Activated T-cell treated with anti-CD3 and anti-CD28 coated beads for 1 hour (primary cell): ENCODE measurements at regions not wholly inside any gene's neighbourhood (a gene's known extent, or its start where the extent isn't known, plus 50 kb on each side); places are given as distances from the start of the nearest gene placed in this dataset.

ENCODE experiments used
- DNase-seq: peaks from one replicate; pipeline ENCODE4 v3.0.0-alpha.2; 2020; ENCODE audit warnings: low read depth

DNA sequence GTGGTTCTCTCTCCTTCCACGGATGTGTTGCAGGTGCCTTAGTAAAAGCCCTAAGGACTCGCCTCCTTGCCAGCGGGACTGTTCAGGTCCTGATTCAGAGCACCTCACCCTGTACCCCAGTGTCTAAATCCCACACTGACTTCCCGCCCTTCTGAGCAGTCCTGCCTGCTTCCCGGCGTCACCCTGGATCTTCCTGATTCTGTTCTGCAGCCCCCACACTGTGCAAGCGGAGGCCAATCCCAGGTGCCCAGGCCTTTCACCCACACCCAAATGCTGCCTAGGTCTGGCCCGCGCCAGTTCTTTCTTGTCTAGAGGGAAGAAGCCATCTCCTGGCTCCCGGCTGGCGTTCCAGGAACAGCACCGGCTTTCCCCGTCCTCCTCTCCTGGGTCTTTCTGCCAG is 95.9 kb upstream of the GALNT2 start:
- DNase-seq = no peak

DNA sequence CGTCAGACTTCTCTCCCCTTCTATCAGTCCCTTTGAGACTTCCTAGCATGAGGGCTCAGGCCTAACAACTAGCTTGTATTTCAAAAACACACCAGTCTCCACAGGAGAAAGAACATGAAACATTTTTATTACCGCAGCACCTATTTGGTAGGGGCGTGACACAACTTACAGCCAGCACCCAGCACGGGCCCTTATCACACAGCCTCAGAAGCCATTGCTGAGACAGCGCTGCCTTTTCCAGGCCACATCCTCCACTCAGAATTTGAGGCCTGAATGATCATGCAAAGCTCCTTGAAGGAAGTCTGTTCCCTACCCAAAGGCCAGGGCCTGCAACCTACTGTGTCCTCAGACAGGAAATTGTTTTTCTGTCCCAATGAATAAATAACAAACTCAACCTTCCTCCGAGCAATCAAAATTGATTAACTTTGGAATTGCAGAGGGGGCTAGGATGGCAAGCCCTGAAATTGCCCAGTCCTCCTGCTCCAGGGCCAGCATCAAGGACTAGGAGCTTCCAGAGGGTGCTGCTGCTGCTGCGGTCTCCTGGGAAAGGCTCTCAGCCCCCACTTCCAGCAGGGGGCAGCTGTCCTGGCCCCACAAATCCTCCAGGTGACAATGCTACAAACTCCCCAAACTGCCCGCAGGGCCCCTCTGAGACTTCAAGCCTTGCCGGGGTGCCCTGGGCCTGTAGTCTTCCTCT is 94.3 kb upstream of the GALNT2 start:
- DNase-seq = no peak

DNA sequence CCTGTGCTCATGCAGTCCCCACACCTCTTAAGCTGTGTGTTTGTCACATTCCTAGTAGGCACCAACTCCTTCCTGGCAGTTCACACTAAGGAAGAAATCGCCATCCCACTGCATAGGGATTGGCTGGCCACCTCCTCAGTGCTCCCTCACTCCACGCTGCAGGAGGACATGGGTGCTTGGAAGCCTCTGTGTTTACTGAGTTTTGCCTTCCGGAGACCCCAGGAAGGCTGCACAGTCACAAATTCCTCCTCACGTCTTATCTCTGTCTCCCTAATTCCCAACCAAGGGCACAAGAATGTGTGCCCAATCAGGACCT is 93.8 kb upstream of the GALNT2 start:
- no peak for DNase-seq

- no peak for DNase-seq
Measured at GRCh38 chr1:229975047-229975446, 92.0 kb upstream of the GALNT2 start.

- no peak for DNase-seq
Measured at GRCh38 chr1:229980009-229980408, 87.0 kb upstream of the GALNT2 start.

DNA sequence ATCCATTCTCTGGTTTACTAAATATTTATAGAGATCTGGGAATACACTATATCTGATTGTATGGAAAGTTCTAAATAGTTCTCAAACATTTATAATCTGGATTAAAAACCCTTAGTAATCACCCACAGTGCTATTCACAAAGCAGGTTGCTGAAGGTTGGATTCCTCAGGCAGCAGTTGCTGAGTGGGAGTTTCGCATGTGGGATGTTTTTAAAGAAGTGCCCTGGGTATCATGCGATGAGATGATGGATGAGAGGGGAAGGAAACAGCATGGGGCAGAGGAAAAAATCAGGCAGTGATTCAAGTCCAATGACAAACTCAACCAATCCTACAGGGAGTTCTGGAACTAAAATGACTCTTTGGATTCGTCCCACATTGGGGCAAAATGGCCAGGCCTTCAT is 85.3 kb upstream of the GALNT2 start:
- no peak for DNase-seq

GRCh38 chr1:229984310-229984991 is 82.6 kb upstream of the GALNT2 start:
- no peak for DNase-seq

- DNase-seq = no peak
Measured at GRCh38 chr1:229984992-229985612, 81.9 kb upstream of the GALNT2 start.

GRCh38 chr1:229985613-229986010 is 81.4 kb upstream of the GALNT2 start:
- no peak for DNase-seq

- no peak for DNase-seq
Measured at GRCh38 chr1:229986737-229987337, 80.2 kb upstream of the GALNT2 start.

GRCh38 chr1:229987953-229988352 is 79.1 kb upstream of the GALNT2 start:
- no peak for DNase-seq

DNA sequence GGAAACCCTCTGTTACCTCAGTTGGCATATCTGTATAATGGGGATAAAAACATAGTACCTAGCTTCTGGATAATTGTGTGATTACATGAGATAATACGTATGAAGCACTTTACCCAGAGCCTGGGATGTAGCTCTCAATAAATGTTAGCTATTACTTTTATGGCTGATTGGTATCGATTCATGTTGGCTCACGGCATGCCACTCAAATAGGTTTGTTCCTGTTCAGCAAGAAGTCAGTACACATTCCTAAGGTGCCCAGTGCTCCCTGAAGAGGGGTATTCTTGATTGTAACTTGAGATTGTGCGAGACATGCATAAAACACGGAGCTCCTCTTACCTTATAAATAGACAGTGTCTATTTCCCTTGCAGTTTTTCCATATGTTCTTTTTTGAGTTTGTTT is 78.5 kb upstream of the GALNT2 start:
- DNase-seq = no peak

- DNase-seq = no peak
Measured at GRCh38 chr1:229989591-229990248, 77.3 kb upstream of the GALNT2 start.

DNA sequence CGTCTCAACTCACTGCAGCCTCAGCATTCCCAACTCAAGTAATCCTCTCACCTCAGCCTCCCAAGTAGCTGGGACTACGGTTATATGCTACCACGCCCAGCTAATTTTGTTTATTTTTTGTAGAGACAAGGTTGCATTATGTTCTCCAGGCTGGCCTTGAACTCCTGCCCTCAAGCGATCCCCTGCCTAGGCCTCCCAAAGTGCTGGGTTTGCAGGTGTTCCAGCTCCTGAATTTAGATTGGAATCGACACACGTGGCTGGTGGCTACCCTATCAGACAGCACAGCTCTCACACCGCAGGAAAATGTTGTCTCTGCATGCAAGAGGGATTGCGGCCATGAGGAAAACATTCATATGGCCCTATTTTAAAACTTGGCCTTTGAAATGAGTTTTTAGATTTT is 76.7 kb upstream of the GALNT2 start:
- no peak for DNase-seq

GRCh38 chr1:229991104-229991513 is 75.9 kb upstream of the GALNT2 start:
- DNase-seq = no peak

GRCh38 chr1:229991724-229992333 is 75.2 kb upstream of the GALNT2 start:
- no peak for DNase-seq

GRCh38 chr1:229993060-229993459 is 74.0 kb upstream of the GALNT2 start:
- no peak for DNase-seq

DNA sequence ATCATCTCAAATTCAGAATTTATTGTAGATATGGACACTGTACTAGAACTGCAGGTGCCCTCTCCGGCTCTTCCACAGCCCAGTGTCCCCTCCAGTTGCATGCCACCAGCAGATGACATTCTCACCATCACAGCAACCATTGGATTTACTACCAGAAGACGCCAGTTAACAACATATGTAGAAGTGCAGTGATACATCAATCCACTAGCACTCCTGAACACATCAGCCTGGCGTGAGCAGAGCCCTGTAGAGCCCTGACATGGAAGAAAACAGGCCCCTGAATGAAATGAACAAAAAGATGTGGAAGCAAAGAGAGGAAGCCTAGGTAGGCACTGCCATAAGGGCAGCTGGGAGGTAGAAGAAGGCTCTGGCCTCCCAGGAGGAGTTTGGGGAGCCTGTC is 73.1 kb upstream of the GALNT2 start:
- no peak for DNase-seq

DNA sequence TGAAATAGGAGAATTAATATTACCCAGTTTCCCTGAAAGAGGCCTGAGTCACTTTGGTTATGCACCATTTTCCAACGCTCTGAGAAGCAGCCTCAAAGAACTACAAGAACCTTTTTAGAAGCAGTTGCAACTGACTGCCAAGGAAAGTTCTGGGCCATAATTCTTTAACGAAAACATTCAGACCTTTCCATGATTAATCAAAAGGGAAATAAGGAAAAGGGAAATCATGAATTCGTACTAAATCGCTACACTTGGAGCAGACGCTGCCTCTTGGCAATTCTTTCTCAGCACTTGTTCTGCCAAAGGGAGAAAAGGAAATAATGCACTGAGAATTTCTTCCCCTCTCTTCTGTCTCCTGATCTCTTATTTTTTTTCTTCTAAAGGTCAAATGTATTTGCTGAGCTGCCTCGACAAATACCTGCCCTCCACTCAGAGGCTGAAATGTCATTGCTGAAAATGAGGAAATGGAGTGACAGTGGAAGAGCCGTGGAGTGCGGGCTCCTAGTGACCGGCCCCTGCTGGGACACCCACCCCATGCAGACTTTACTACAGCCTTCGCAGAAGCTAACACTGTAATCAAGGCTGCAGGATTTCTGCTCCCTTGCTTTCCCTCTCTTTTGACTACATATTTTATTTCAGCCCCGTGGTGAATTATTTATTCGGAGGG is 67.9 kb upstream of the GALNT2 start:
- no peak for DNase-seq

DNA sequence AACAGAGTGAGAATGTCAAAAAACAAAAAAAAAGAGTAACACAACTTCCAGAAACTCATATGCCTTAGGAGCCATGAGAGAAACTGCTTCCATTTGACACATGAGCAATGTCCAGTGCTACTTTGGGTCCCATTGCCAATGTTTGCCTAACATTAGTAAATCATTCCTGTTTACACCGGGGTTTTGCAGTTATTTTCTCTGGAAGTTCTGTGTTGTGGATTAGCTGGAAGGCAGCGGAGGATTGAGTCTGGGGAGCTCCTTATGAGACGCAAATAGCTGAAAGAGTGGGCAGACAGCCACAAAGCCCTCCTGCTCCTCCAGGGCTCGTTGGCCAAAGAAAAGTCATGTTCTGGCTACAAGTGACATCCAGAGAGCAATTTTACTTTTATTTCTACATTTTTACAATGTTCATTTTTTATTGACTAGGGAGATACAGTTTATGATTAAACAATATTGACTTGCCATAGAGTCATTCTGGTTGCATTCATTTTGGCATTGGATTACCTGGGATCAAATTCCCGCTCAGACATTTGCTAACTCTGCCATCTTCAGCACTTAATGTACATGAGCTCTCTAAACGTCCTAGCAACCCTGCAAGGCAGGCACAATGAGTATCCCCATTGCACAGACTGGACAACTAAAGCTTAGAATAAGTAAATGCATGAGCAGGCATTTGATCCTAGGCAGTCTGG is 66.4 kb upstream of the GALNT2 start:
- no peak for DNase-seq

DNA sequence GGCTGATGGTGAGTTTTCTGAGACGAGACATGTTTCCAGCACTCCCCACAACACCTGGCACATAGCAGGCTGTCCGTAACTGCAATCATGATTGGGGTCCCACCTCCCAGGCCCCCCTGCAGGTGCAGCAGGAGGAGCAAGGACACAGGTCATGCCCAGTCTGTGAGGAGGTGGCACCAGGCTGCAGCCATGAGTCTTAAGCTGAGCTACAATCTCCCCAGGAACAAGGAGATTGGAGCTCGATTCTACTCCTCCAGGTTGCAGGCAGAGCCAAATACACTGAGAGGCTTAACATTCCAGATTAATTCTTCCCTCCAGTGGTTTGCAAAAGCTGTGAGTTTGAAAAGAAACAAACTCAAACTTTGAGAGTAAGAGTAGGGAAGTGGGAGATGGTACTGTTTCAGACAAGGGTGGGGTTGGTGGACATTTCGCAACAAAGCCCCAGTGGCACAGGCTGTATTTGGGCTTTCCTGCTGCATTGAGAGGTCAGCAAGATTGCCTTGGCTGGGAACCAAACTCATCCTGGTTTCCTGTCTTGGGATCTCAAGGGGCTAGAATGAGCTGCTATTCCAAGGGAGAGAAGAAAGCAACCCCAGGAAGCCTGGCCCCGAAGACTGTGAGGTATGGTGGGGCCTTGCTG is 64.8 kb upstream of the GALNT2 start:
- DNase-seq = no peak
